ENCODE measurements at regions not wholly inside any gene's neighbourhood (a gene's known extent, or its start where the extent isn't known, plus 50 kb on each side); places are given as distances from the start of the nearest gene placed in this dataset.
"Not testable (repeated sequence)": the region's sequence is repeated elsewhere in the genome, so short reads cannot be mapped to it uniquely, and the experiment has no call there.

GRCh38 chr4:78660559-78660958 lies 109.0 kb downstream of the ANXA3 start:
- Histone ChIP-seq H3K27me3 (ENCODE audit: control insufficient read depth in 5 of 5, insufficient read depth in 4 of 5, low read length in 5 of 5) (no peaks in the 10 kb centered on the region), H3K27ac (ENCODE audit: low read depth, low read length) (no peak overlapping the region), H3K9me3 (ENCODE audit: control insufficient read depth in 5 of 5, low read length in 5 of 5) (no peaks in the 10 kb centered on the region), H3K9ac (ENCODE audit: low read length in 5 of 5) (no peak overlapping the region), H3K4me3 (ENCODE audit: low read depth in 1 of 5, low read length in 5 of 5) (no peak overlapping the region), H3K4me1 (ENCODE audit: control insufficient read depth in 5 of 5, insufficient read depth in 5 of 5, low read length in 5 of 5) (peaks cover 0 to 44% (median 20%) of the 10 kb centered on the region in 5 donors), H3K36me3 (ENCODE audit: control insufficient read depth in 5 of 5, insufficient read depth in 5 of 5, low read length in 5 of 5) (no peaks in the 10 kb centered on the region)

DNA sequence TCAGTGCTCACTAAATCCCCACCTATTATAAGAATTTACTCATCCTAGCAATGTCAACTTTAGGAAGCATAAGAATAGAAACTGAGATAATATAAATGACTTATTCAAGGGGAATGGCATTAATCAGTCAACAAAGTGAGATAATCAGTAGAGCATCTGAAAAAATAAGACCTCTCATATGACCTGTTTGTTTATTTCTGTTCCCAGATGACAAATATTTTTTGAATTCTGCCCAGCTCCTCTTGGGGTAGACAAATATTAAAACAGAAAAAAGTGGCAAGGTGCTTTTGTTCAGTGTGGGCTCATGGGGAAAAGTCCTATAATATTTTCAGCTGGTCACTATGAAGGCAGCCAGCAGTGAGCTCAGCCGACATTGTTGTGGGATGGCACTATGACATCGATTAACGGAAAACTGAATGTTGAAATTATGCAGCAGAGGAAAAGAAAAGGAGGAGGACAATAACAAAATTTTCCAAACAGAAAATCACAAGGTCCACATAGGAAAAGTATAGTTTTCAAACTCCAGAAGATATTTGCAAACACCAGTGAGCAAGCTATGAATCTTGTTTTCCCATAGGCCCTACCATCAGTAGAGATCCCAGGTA lies 109.6 kb downstream of the ANXA3 start:
- H3K9ac ChIP-seq (ENCODE audit: low read length in 5 of 5): no peak overlapping the region
- H3K4me1 ChIP-seq (ENCODE audit: control insufficient read depth in 5 of 5, insufficient read depth in 5 of 5, low read length in 5 of 5): peaks cover 0 to 44% (median 19%) of the 10 kb centered on the region in 5 donors
- no peaks in the 10 kb centered on the region for H3K9me3 ChIP-seq (ENCODE audit: control insufficient read depth in 5 of 5, low read length in 5 of 5)
- peak overlapping the region; percentile 2 for H3K27ac ChIP-seq (ENCODE audit: low read depth, low read length)
- H3K4me3 ChIP-seq (ENCODE audit: low read depth in 1 of 5, low read length in 5 of 5): no peak overlapping the region
- no peaks in the 10 kb centered on the region for H3K36me3 ChIP-seq (ENCODE audit: control insufficient read depth in 5 of 5, insufficient read depth in 5 of 5, low read length in 5 of 5)
- H3K27me3 ChIP-seq (ENCODE audit: control insufficient read depth in 5 of 5, insufficient read depth in 4 of 5, low read length in 5 of 5): no peaks in the 10 kb centered on the region

- Histone ChIP-seq H3K27me3 (ENCODE audit: control insufficient read depth in 5 of 5, insufficient read depth in 4 of 5, low read length in 5 of 5) (no peaks in the 10 kb centered on the region), H3K9me3 (ENCODE audit: control insufficient read depth in 5 of 5, low read length in 5 of 5) (no peaks in the 10 kb centered on the region), H3K4me1 (ENCODE audit: control insufficient read depth in 5 of 5, insufficient read depth in 5 of 5, low read length in 5 of 5) (peaks cover 0 to 43% (median 20%) of the 10 kb centered on the region in 5 donors), H3K9ac (ENCODE audit: low read length in 5 of 5) (no peak overlapping the region), H3K4me3 (ENCODE audit: low read depth in 1 of 5, low read length in 5 of 5) (peak overlapping the region in 3 of 5 donors; percentile 36 to 44 (median 42)), H3K27ac (ENCODE audit: low read depth, low read length) (peak overlapping the region; percentile 2), H3K36me3 (ENCODE audit: control insufficient read depth in 5 of 5, insufficient read depth in 5 of 5, low read length in 5 of 5) (no peaks in the 10 kb centered on the region)
Observed at GRCh38 chr4:78661921-78662521, 110.5 kb downstream of the ANXA3 start.

GRCh38 chr4:78662658-78663057 lies 111.1 kb downstream of the ANXA3 start:
- H3K9me3 ChIP-seq (ENCODE audit: control insufficient read depth in 5 of 5, low read length in 5 of 5): no peaks in the 10 kb centered on the region
- H3K4me1 ChIP-seq (ENCODE audit: control insufficient read depth in 5 of 5, insufficient read depth in 5 of 5, low read length in 5 of 5): peaks cover 0 to 41% (median 20%) of the 10 kb centered on the region in 5 donors
- H3K27ac ChIP-seq (ENCODE audit: low read depth, low read length): no peak overlapping the region

GRCh38 chr4:78664296-78664695 lies 111.9 kb upstream of the BMP2K start:
- H3K4me1 ChIP-seq (ENCODE audit: control insufficient read depth in 5 of 5, insufficient read depth in 5 of 5, low read length in 5 of 5): peaks cover 0 to 41% (median 27%) of the 10 kb centered on the region in 5 donors
- not testable (repeated sequence) for H3K9ac ChIP-seq (ENCODE audit: low read length in 5 of 5); H3K36me3 ChIP-seq (ENCODE audit: control insufficient read depth in 5 of 5, insufficient read depth in 5 of 5, low read length in 5 of 5); H3K27ac ChIP-seq (ENCODE audit: low read depth, low read length); H3K4me3 ChIP-seq (ENCODE audit: low read depth in 1 of 5, low read length in 5 of 5); H3K27me3 ChIP-seq (ENCODE audit: control insufficient read depth in 5 of 5, insufficient read depth in 4 of 5, low read length in 5 of 5); H3K9me3 ChIP-seq (ENCODE audit: control insufficient read depth in 5 of 5, low read length in 5 of 5)

More at GRCh38 chr4:78662658-78663057, 111.1 kb downstream of the ANXA3 start:
- no peaks in the 10 kb centered on the region for H3K27me3 ChIP-seq (ENCODE audit: control insufficient read depth in 5 of 5, insufficient read depth in 4 of 5, low read length in 5 of 5)
- no peaks in the 10 kb centered on the region for H3K36me3 ChIP-seq (ENCODE audit: control insufficient read depth in 5 of 5, insufficient read depth in 5 of 5, low read length in 5 of 5)
- H3K9ac ChIP-seq (ENCODE audit: low read length in 5 of 5): no peak overlapping the region
- H3K4me3 ChIP-seq (ENCODE audit: low read depth in 1 of 5, low read length in 5 of 5): no peak overlapping the region

DNA sequence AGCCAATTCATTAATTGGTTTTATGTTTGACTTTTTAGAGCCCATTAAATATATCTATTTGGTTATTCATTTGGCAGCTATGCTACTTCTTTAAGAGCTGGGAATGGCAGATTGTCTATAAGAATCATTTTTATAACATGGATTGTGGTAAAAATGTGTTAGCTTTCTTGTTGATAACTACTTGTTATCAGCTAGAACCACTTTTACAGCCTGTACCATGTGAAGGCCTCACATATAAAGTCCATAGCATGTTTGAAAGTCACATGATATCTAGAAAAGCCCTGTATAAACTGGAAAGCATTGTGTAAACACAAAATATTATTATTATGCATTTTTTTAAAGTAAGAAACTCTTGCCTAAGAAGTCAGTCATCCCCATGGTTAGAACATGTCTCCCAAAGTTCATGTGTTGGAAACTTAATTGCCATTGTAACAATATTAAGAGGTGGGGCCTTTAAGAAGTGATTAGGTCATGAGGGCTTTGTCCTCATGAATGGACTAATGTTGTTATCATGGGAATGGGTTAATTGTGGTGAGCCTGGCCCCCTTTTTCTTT lies 110.9 kb upstream of the BMP2K start:
- no peaks in the 10 kb centered on the region for H3K9me3 ChIP-seq (ENCODE audit: control insufficient read depth in 5 of 5, low read length in 5 of 5)
- H3K27ac ChIP-seq (ENCODE audit: low read depth, low read length): no peak overlapping the region
- H3K27me3 ChIP-seq (ENCODE audit: control insufficient read depth in 5 of 5, insufficient read depth in 4 of 5, low read length in 5 of 5): no peaks in the 10 kb centered on the region
- H3K36me3 ChIP-seq (ENCODE audit: control insufficient read depth in 5 of 5, insufficient read depth in 5 of 5, low read length in 5 of 5): no peaks in the 10 kb centered on the region
- H3K4me3 ChIP-seq (ENCODE audit: low read depth in 1 of 5, low read length in 5 of 5): no peak overlapping the region
- H3K4me1 ChIP-seq (ENCODE audit: control insufficient read depth in 5 of 5, insufficient read depth in 5 of 5, low read length in 5 of 5): peaks cover 0 to 38% (median 27%) of the 10 kb centered on the region in 5 donors
- H3K9ac ChIP-seq (ENCODE audit: low read length in 5 of 5): no peak overlapping the region

DNA sequence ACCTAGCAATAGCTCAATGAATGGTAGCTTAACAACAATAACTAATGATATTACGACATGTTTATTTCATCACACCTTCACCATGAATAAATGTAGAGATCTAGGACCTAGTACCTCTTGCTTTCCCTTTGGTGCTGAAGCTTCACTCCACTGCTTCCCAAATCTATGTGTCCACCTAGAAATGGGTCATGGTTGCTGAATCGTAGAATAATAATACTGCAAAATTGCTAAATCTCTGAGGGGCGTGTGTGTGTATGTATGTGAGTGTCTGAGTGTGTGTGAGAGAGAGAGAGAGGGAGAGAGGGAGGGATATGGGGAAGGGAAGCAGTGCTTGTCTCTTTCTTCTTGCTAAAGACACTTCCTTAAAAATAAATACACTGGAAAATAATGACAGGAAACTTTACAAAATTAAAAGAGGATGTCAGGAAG lies 109.3 kb upstream of the BMP2K start:
- H3K36me3 ChIP-seq (ENCODE audit: control insufficient read depth in 5 of 5, insufficient read depth in 5 of 5, low read length in 5 of 5): no peaks in the 10 kb centered on the region
- H3K9me3 ChIP-seq (ENCODE audit: control insufficient read depth in 5 of 5, low read length in 5 of 5): no peaks in the 10 kb centered on the region
- H3K4me1 ChIP-seq (ENCODE audit: control insufficient read depth in 5 of 5, insufficient read depth in 5 of 5, low read length in 5 of 5): peaks cover 0 to 32% (median 21%) of the 10 kb centered on the region in 5 donors
- no peak overlapping the region for H3K9ac ChIP-seq (ENCODE audit: low read length in 5 of 5)
- no peaks in the 10 kb centered on the region for H3K27me3 ChIP-seq (ENCODE audit: control insufficient read depth in 5 of 5, insufficient read depth in 4 of 5, low read length in 5 of 5)
- H3K4me3 ChIP-seq (ENCODE audit: low read depth in 1 of 5, low read length in 5 of 5): no peak overlapping the region
- H3K27ac ChIP-seq (ENCODE audit: low read depth, low read length): no peak overlapping the region

- H3K9me3 ChIP-seq (ENCODE audit: control insufficient read depth in 5 of 5, low read length in 5 of 5): no peaks in the 10 kb centered on the region
- H3K4me1 ChIP-seq (ENCODE audit: control insufficient read depth in 5 of 5, insufficient read depth in 5 of 5, low read length in 5 of 5): peaks cover 0 to 27% (median 17%) of the 10 kb centered on the region in 5 donors
- H3K36me3 ChIP-seq (ENCODE audit: control insufficient read depth in 5 of 5, insufficient read depth in 5 of 5, low read length in 5 of 5): no peaks in the 10 kb centered on the region
- H3K27ac ChIP-seq (ENCODE audit: low read depth, low read length): no peak overlapping the region
- no peak overlapping the region for H3K9ac ChIP-seq (ENCODE audit: low read length in 5 of 5)
- no peak overlapping the region for H3K4me3 ChIP-seq (ENCODE audit: low read depth in 1 of 5, low read length in 5 of 5)
- H3K27me3 ChIP-seq (ENCODE audit: control insufficient read depth in 5 of 5, insufficient read depth in 4 of 5, low read length in 5 of 5): no peaks in the 10 kb centered on the region
Observed at GRCh38 chr4:78667325-78667724, 108.8 kb upstream of the BMP2K start.

DNA sequence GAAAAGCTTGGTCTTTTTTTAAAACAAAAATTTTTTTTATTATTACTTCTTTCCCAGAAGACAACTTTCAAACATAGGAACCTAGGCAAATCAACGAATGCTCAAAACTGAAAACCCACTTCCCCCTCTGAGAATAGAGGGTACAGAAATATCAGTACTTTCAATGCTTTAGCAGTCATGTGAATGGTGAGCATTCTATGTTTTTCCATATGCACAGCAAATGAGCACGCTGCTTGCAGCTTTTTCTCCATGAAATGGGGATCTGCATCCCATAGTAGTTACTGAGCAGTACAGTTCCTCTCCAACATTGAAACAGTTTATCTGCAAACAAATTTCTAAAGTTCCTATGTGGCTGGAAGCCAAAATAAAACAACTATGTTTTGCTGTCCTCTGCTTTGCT lies 108.4 kb upstream of the BMP2K start:
- Histone ChIP-seq H3K9me3 (ENCODE audit: control insufficient read depth in 5 of 5, low read length in 5 of 5) (no peaks in the 10 kb centered on the region), H3K4me1 (ENCODE audit: control insufficient read depth in 5 of 5, insufficient read depth in 5 of 5, low read length in 5 of 5) (peaks cover 0 to 22% (median 16%) of the 10 kb centered on the region in 5 donors), H3K27ac (ENCODE audit: low read depth, low read length) (no peak overlapping the region), H3K4me3 (ENCODE audit: low read depth in 1 of 5, low read length in 5 of 5) (no peak overlapping the region), H3K27me3 (ENCODE audit: control insufficient read depth in 5 of 5, insufficient read depth in 4 of 5, low read length in 5 of 5) (no peaks in the 10 kb centered on the region), H3K36me3 (ENCODE audit: control insufficient read depth in 5 of 5, insufficient read depth in 5 of 5, low read length in 5 of 5) (no peaks in the 10 kb centered on the region), H3K9ac (ENCODE audit: low read length in 5 of 5) (no peak overlapping the region)

DNA sequence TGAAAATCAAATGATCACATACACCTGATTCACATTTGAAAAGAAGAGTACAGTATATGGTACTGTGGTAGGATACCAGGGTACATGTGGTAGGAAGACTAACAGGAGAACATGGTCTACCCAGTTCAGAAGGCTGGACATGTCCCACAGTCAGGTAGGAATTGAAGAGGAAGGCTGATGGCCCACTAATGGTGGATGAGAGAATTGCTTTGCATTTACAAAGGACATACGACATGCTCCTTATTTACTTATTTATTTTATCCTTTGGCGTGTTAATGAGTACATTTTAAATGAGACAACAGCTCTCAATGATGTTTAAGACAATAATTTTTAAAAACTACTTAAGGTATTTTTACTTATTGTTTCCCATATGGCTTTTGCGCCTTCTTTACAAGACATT lies 106.7 kb upstream of the BMP2K start:
- H3K9me3 ChIP-seq (ENCODE audit: control insufficient read depth in 5 of 5, low read length in 5 of 5): no peaks in the 10 kb centered on the region
- no peaks in the 10 kb centered on the region for H3K36me3 ChIP-seq (ENCODE audit: control insufficient read depth in 5 of 5, insufficient read depth in 5 of 5, low read length in 5 of 5)
- peaks cover 0 to 21% (median 12%) of the 10 kb centered on the region in 5 donors for H3K4me1 ChIP-seq (ENCODE audit: control insufficient read depth in 5 of 5, insufficient read depth in 5 of 5, low read length in 5 of 5)
- no peaks in the 10 kb centered on the region for H3K27me3 ChIP-seq (ENCODE audit: control insufficient read depth in 5 of 5, insufficient read depth in 4 of 5, low read length in 5 of 5)
- no peak overlapping the region for H3K4me3 ChIP-seq (ENCODE audit: low read depth in 1 of 5, low read length in 5 of 5)
- H3K27ac ChIP-seq (ENCODE audit: low read depth, low read length): no peak overlapping the region
- no peak overlapping the region for H3K9ac ChIP-seq (ENCODE audit: low read length in 5 of 5)
